Lower leg skin (tissue), 3 donors: ENCODE measurements at regions not wholly inside any gene's neighbourhood (a gene's known extent, or its start where the extent isn't known, plus 50 kb on each side); places are given as distances from the start of the nearest gene placed in this dataset.

Experiments
- CTCF ChIP-seq, 3 donors: fragments of 450-650 bp; IDR thresholded peaks; one replicate each; pipeline ENCODE4 v1.5.1; 2016; ENCODE audit warnings: antibody characterized with exemption in 3 of 3, mild to moderate bottlenecking in 3 of 3, moderate library complexity in 2 of 3
- POLR2A ChIP-seq, 2 donors: fragments of 450-650 bp; IDR thresholded peaks; one replicate each; pipeline ENCODE4 v1.6.1; 2016 to 2017; ENCODE audit warnings: antibody characterized with exemption in 2 of 2, mild to moderate bottlenecking in 1 of 2, moderate library complexity in 1 of 2

GRCh38 chrY:8489880-8490630, 847.2 kb upstream of the TSPY4 start:
- TF ChIP-seq POLR2A (IDR thresholded peaks at IDR 0.05) (no peak), CTCF (IDR thresholded peaks at IDR 0.05) (no peak)
